ENCODE measurements at regions not wholly inside any gene's neighbourhood (a gene's known extent, or its start where the extent isn't known, plus 50 kb on each side); places are given as distances from the start of the nearest gene placed in this dataset.
"Not testable (repeated sequence)": the region's sequence is repeated elsewhere in the genome, so short reads cannot be mapped to it uniquely, and the experiment has no call there.

GRCh38 chr20:7090001-7090400 lies 322.5 kb downstream of the BMP2 start:
- DNase-seq: no peak

DNA sequence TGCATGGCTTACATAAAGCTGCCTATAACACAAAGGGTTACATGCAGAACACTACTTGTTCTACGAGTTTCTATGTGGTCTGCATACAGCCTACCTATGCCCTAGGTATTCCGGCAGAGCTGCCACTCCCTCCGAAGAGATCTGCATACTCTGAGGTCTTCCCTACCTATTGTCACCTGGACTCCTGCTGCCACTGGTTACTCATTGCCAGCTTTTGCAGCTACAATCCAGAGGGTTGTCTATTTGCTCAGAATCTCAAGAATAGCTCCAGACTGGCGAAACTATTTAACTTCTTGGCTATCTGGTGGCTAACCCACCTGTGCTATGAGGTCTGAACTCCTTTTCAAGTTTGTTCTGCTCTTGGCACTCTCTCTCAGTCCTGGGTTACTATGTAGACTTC lies 323.3 kb downstream of the BMP2 start:
- DNase-seq: no peak

GRCh38 chr20:7091655-7092054 lies 324.2 kb downstream of the BMP2 start:
- DNase-seq: no peak

DNA sequence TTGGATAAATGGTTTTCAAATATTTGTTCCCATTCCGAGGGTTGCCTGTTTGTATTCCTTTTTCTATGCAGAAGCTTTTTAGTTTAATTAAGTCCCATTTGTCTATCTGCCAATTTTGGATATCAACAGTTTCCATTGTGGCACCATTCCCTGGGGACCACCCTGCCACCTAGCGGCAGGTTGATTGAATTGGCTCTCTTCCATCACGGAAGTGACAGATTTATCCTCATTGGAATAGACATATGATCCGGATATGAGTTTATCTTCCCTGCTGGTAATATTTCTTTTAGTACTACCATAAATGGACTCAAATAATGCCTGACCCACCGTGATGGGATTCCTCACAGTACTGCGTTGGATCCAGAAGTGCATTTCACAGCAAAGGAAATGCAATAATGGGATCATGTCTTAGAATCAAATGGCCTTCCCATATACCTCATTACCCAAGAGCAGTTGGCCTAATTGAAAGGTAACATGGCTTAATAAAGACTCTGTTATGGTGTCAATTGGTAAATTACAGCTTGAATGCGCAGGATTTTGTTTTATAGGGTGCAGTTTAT lies 327.0 kb downstream of the BMP2 start:
- DNase-seq: peak; percentile 39 to 44

DNA sequence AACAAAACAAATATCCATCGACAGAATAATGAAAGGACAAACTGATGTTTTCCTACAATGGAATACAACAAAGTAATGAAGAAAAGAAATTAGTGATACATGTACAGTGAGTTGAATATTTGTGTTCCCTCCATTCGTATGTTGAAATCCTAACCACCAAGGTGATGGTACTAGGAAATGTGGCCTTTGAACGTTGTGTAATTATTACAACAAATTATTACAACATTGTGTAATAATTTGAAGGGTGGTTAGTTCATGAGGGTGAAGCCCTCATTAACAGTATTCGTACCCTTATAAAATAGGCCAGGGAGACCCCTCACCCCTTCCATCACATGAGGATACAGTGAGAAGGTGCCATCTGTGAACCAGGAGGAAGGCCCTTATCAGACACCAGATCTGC lies 339.4 kb downstream of the BMP2 start:
- no peak for DNase-seq

- no peak for DNase-seq
Observed at GRCh38 chr20:7108929-7109328, 341.4 kb downstream of the BMP2 start.

GRCh38 chr20:7113577-7114466 lies 346.3 kb downstream of the BMP2 start:
- peak; percentile 87 to 92 for DNase-seq

DNA sequence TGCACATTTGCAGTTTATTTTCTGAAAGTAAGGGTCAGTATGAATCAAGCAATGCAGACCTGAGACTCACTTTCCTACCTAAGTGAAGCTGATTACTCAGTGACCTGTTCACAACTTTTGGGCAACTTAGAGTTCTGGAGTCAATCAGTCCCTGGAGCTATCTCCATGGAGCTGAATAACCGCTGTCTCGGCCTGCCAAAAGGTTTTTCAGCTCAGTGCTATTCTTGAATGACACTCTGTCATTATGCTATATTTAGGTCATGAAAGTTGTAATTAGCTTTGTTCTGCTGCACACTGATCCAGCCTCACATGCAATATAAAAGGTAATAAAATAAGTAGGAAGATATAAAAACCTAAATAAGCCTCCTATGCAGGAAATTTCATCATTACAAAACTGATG lies 356.0 kb downstream of the BMP2 start:
- no peak for DNase-seq

DNA sequence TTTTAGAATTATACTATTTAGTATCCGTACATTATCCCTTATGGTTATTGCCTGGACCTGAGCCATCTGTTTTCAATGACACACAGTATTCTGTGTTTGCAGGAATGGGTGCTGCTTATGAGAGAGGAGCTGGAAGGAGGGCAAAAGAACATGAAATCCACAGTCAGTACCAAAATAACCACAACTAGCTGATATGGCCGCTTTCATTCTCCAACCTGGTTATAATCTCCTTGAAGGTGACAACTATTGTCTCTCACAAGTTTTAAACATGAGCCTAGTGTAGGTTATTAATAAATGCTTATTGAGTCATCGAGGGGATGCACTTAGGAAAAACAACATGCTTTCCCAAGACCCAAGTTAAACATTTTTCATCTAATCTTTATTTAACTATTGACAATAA lies 356.6 kb downstream of the BMP2 start:
- no peak for DNase-seq

DNA sequence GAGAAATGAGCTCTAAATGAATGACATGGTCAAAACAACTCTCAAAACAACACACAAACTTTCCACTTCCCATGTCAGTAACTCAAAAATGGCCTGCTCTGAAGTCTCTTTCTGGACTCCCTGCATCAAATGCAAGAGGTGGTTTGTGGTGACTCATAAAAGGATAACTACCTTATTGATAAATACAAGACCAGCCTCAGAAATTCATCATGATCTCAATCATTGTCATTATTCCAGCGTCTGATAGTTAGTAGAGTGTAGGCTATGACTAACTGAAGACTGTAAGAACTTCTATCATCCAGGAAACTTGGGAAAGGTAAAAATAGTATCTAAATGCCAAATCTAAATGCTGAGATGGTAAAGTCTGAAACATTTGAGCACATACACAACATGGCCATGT lies 369.4 kb downstream of the BMP2 start:
- DNase-seq: no peak

DNA sequence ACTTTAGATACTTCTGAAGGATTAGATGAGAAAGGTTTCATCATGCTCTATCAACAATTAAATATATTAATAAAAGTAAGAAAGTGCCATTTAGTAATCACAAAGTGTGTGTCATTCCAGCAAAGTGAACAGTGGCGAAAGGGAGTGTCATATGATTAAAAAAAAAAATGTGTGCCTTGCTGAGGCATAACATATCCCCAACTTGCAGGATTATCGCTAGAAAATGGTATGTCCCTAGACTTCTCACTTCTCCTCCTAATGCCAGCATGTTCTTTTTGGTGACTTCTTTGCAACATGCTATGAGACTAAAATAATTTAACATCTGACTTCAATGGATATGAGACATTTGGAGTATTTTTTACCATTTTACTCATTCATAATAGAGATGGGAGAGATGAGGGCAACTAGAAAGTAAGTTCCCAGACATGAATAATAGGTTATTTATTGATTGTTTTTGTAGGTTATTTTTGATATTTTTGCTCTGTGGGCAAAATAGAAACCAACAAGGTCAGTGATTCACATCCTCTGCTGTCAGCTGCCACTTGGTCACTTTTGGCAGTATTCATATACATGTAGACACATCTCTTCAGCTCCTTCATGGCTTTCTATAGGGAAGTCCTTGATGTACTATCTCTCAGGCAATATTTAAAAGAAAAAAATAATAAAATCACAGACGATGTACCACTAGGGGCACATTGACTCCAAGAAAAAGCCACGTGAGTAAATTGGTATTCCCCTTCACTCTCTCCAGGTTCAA lies 370.1 kb downstream of the BMP2 start:
- no peak for DNase-seq

DNA sequence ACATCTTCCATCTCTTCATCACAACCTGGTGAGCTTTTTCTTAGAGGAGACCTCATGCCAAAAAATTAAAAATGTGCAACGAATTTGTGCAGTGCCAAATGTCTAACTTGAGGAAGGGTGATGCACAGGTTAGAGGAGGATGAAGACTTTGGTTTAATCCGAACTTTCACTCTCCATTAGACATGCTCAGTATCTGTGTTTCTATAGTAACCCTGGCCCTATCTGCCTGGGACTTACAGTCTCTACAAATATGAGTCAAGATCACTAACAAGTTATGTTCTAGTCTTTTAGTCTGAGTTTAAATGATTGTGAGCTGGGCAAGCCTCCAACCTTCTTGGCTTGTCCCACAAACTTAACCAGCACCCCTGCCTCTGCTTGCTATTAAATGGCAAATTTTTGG lies 377.0 kb downstream of the BMP2 start:
- no peak for DNase-seq

- DNase-seq: no peak
Observed at GRCh38 chr20:7146552-7147219, 379.2 kb downstream of the BMP2 start.

- no peak for DNase-seq
Observed at GRCh38 chr20:7147220-7147601, 379.7 kb downstream of the BMP2 start.

GRCh38 chr20:7151676-7152470 lies 384.4 kb downstream of the BMP2 start:
- DNase-seq: no peak

- DNase-seq: peak; percentile 95 to 98
Observed at GRCh38 chr20:7155282-7155681, 387.8 kb downstream of the BMP2 start.

- DNase-seq: no peak
Observed at GRCh38 chr20:7155794-7156193, 388.3 kb downstream of the BMP2 start.

GRCh38 chr20:7159903-7160302 lies 392.4 kb downstream of the BMP2 start:
- DNase-seq: no peak

DNA sequence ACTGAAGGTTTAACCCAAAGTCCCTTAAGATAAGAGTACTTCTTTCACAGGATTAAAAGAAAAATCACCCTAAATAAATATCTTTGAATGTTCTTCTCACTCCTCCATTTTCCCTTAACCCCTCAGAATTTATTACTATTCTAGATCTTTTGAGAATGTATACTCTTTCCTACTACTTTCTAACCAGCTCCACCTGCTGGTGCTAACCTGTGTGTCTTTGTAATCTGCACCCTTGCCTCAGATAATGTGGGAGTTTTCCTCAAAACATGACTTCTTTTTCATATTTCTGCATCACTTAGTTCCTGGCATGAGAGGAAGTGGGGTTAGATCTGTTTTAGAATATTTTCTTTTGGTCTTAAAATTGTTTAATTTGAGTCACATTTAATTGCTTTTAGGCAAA lies 394.2 kb downstream of the BMP2 start:
- DNase-seq: peak in 1 of 2 experiments; percentile 12

- no peak for DNase-seq
Observed at GRCh38 chr20:7171911-7172310, 404.4 kb downstream of the BMP2 start.

DNA sequence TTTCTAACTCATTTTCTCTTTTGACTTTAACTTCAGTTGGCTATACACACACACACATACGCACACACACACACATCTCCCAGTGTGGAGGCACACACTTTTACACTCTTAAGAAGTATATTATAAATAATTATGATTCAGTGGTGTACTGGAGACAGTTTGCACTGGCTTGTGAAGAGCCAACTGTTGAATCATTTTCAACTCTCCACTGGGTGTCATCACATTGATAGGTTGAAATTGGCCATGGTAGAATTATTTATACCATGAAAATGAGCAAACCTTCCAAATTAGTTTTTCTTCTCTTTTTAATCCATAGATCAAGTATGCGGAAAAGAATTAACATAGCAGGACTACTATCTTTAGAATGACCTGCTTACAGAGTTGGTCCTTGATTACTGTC lies 407.1 kb downstream of the BMP2 start:
- no peak for DNase-seq

- DNase-seq: not testable (repeated sequence)
Observed at GRCh38 chr20:7175827-7176226, 408.3 kb downstream of the BMP2 start.

- DNase-seq: no peak
Observed at GRCh38 chr20:7178004-7178403, 410.5 kb downstream of the BMP2 start.

Data from SHP77 (cell line).